PC-3 (cell line): ENCODE measurements at regions not wholly inside any gene's neighbourhood (a gene's known extent, or its start where the extent isn't known, plus 50 kb on each side); places are given as distances from the start of the nearest gene placed in this dataset.

Experiments used
- ATAC-seq: fragments of 200-7000 bp; cut with Tn5 transposase; 2 replicates; pipeline ENCODE4 v1.9.1; 2020; ENCODE audit warnings: mild to moderate bottlenecking, moderate library complexity
- BruUV-seq: library from RNA; stranded (reverse); fragments of 400-500 nt; replicated peaks from 2 replicates; lab custom pipeline; 2021; lab: Mats Ljungman, UMichigan
- CTCF ChIA-PET: fragments of 300-600 bp; sonication (Branson Sonifier 250); formaldehyde crosslinking; loops from one replicate; lab custom pipeline; 2022; ENCODE audit warnings: antibody characterized with exemption; lab: Charles Lee
- POLR2A ChIA-PET: fragments of 300-600 bp; sonication (Branson Sonifier 250); formaldehyde crosslinking; loops from one replicate; lab custom pipeline; 2022; ENCODE audit warnings: antibody characterized with exemption; ENCODE audit not compliant: unreplicated experiment; lab: Charles Lee
- DNase-seq: peaks from one replicate; pipeline ENCODE4 v3.0.0-alpha.2; 2015
- H2AFZ ChIP-seq: fragments of 300-600 bp; sonication (generic); 2 replicates; pipeline ENCODE4 v1.6.0; 2016; ENCODE audit warnings: antibody characterized with exemption, low read length
- H3F3A ChIP-seq: fragments of 300-600 bp; sonication (generic); one replicate; pipeline ENCODE4 v1.6.0; 2017; ENCODE audit warnings: antibody characterized with exemption, low read length, control low read depth, mild to moderate bottlenecking; ENCODE audit not compliant: unreplicated experiment
- H3K27ac ChIP-seq: fragments of 300-600 bp; sonication (generic); 2 replicates; pipeline ENCODE4 v1.5.1; 2016; ENCODE audit warnings: mild to moderate bottlenecking, low read length
- H3K27me3 ChIP-seq: fragments of 300-600 bp; sonication (generic); 2 replicates; pipeline ENCODE4 v1.6.1; 2016; ENCODE audit warnings: low read length, mixed read lengths
- H3K36me3 ChIP-seq: fragments of 300-600 bp; sonication (generic); 2 replicates; pipeline ENCODE4 v1.6.1; 2016; ENCODE audit warnings: low read depth, mixed run types, low read length, mixed read lengths
- H3K4me1 ChIP-seq: fragments of 300-600 bp; sonication (generic); 2 replicates; pipeline ENCODE4 v1.5.1; 2016; ENCODE audit warnings: low read length; ENCODE audit not compliant: insufficient read depth
- H3K4me2 ChIP-seq: fragments of 300-600 bp; sonication (generic); 2 replicates; pipeline ENCODE4 v1.6.0; 2016; ENCODE audit warnings: low read length
- H3K4me3 ChIP-seq: fragments of 300-600 bp; sonication (generic); 2 replicates; pipeline ENCODE4 v1.5.1; 2016; ENCODE audit warnings: mild to moderate bottlenecking, low read length, mixed read lengths
- H3K79me2 ChIP-seq: fragments of 300-600 bp; sonication (generic); 2 replicates; pipeline ENCODE4 v1.6.1; 2017; ENCODE audit warnings: low read length, mixed read lengths
- H3K9ac ChIP-seq: fragments of 300-600 bp; sonication (generic); 2 replicates; pipeline ENCODE4 v1.6.0; 2016; ENCODE audit warnings: mild to moderate bottlenecking, low read length
- H3K9me2 ChIP-seq: fragments of 300-600 bp; sonication (generic); replicated peaks from 2 replicates; pipeline ENCODE4 v1.6.1; 2016; ENCODE audit warnings: mixed run types, low read length, mixed read lengths
- H3K9me3 ChIP-seq: fragments of 300-600 bp; sonication (generic); 2 replicates; pipeline ENCODE4 v1.6.1; 2016; ENCODE audit warnings: low read length, mixed read lengths
- H4K20me1 ChIP-seq: fragments of 300-600 bp; sonication (generic); 2 replicates; pipeline ENCODE4 v1.6.1; 2016; ENCODE audit warnings: low read length, mixed read lengths
- CTCF ChIP-seq: fragments of 300-600 bp; sonication (generic); conservative IDR thresholded peaks from 2 replicates; pipeline ENCODE4 v1.5.1; 2017; ENCODE audit warnings: antibody characterized with exemption, low read depth, mild to moderate bottlenecking, low read length
- EZH2 ChIP-seq: fragments of 300-600 bp; sonication (generic); IDR thresholded peaks from one replicate; pipeline ENCODE4 v1.6.1; 2017; ENCODE audit warnings: antibody characterized with exemption, mild to moderate bottlenecking, low read length; ENCODE audit not compliant: unreplicated experiment
- EZH2phosphoT487 ChIP-seq: fragments of 300-600 bp; sonication (generic); IDR thresholded peaks from 2 replicates; pipeline ENCODE4 v1.6.1; 2018; ENCODE audit warnings: mild to moderate bottlenecking, antibody characterized with exemption, low read length, borderline replicate concordance
- intact Hi-C: fragments of 100-400 bp; cut with micrococcal nuclease; formaldehyde crosslinking; loops from 2 replicates; pipeline ENCODE4 v1.9.0; 2023

GRCh38 chr6:134610411-134610810 is 292.5 kb upstream of the SGK1 start:
- no peaks in the 10 kb centered on the region for H4K20me1 ChIP-seq
- no peaks in the 10 kb centered on the region for H3K9me3 ChIP-seq
- no peaks in the 10 kb centered on the region for H3K4me1 ChIP-seq
- no TSS peak for BruUV-seq
- no peak overlapping the region for H2AFZ ChIP-seq
- no peak for ATAC-seq
- no peaks in the 10 kb centered on the region for H3K27me3 ChIP-seq
- H3K27ac ChIP-seq, result no peak overlapping the region
- no peaks in the 10 kb centered on the region for H3K79me2 ChIP-seq
- no peak overlapping the region for H3K4me2 ChIP-seq
- DNase-seq, result no peak
- no peak overlapping the region for H3K4me3 ChIP-seq
- H3K9me2 ChIP-seq, result no peaks in the 10 kb centered on the region
- no peaks in the 10 kb centered on the region for H3F3A ChIP-seq
- intact Hi-C loops, result no loop called here
- H3K9ac ChIP-seq, result no peak overlapping the region
- ChIA-PET CTCF (no interaction called here), POLR2A (no interaction called here)
- H3K36me3 ChIP-seq, result no peaks in the 10 kb centered on the region
- TF ChIP-seq EZH2phosphoT487 (no peak), CTCF (no peak), EZH2 (no peak)

DNA sequence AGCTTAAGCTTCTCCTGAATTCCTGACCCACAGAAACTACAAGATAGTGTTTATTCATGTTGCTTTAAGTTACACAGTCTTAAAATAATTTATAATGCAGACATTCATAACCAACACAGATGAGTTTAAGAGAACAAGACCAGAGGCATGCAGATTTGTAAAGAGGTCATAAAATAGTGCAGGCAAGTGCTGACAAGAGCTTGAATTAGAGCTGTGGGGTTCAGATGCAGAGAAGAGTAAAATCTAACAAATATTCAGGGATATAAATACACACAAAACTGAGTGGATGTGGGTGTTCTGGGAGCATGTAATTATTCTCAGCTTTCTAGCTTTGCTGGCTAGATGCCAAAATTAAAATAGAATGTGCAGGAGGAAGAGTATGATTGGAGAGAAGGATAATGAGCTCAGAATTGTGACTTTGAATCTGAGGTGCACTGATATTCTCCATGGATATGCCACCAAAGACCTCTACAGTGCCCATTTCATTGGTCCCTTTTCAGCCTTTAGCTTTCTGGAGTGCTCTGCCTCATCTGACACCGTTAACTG is 291.9 kb upstream of the SGK1 start:
- Histone ChIP-seq H2AFZ (no peak overlapping the region), H3F3A (no peaks in the 10 kb centered on the region), H3K4me2 (no peak overlapping the region), H3K79me2 (no peaks in the 10 kb centered on the region), H3K27ac (no peak overlapping the region), H3K4me3 (no peak overlapping the region), H3K36me3 (no peaks in the 10 kb centered on the region), H3K27me3 (no peaks in the 10 kb centered on the region), H3K9me3 (no peaks in the 10 kb centered on the region), H4K20me1 (no peaks in the 10 kb centered on the region), H3K9me2 (no peaks in the 10 kb centered on the region), H3K4me1 (no peaks in the 10 kb centered on the region), H3K9ac (no peak overlapping the region)
- TF ChIP-seq EZH2phosphoT487, result no peak
- no peak for TF ChIP-seq CTCF
- no peak for TF ChIP-seq EZH2
- DNase-seq (no peak), ATAC-seq (no peak)
- CTCF ChIA-PET, result no interaction called here
- no TSS peak for BruUV-seq
- intact Hi-C loops, result no loop called here
- POLR2A ChIA-PET, result no interaction called here

GRCh38 chr6:134607411-134607810 is 289.5 kb upstream of the SGK1 start:
- CTCF ChIA-PET, result no interaction called here
- H3K4me2 ChIP-seq, result no peak overlapping the region
- TF ChIP-seq EZH2phosphoT487 (no peak), CTCF (no peak), EZH2 (no peak)
- H3K9me3 ChIP-seq, result no peaks in the 10 kb centered on the region
- no peaks in the 10 kb centered on the region for H4K20me1 ChIP-seq
- intact Hi-C loops, result no loop called here
- no peaks in the 10 kb centered on the region for H3K4me1 ChIP-seq
- DNase-seq (no peak), ATAC-seq (no peak)
- H3K27ac ChIP-seq, result no peak overlapping the region
- H2AFZ ChIP-seq, result no peak overlapping the region
- no TSS peak for BruUV-seq
- no peaks in the 10 kb centered on the region for H3K79me2 ChIP-seq
- no peak overlapping the region for H3K4me3 ChIP-seq
- no peaks in the 10 kb centered on the region for H3K36me3 ChIP-seq
- no peaks in the 10 kb centered on the region for H3K27me3 ChIP-seq
- no peaks in the 10 kb centered on the region for H3K9me2 ChIP-seq
- no peak overlapping the region for H3K9ac ChIP-seq
- POLR2A ChIA-PET, result no interaction called here
- no peaks in the 10 kb centered on the region for H3F3A ChIP-seq
